ENCODE measurements at regions not wholly inside any gene's neighbourhood (a gene's known extent, or its start where the extent isn't known, plus 50 kb on each side); places are given as distances from the start of the nearest gene placed in this dataset.

DNA sequence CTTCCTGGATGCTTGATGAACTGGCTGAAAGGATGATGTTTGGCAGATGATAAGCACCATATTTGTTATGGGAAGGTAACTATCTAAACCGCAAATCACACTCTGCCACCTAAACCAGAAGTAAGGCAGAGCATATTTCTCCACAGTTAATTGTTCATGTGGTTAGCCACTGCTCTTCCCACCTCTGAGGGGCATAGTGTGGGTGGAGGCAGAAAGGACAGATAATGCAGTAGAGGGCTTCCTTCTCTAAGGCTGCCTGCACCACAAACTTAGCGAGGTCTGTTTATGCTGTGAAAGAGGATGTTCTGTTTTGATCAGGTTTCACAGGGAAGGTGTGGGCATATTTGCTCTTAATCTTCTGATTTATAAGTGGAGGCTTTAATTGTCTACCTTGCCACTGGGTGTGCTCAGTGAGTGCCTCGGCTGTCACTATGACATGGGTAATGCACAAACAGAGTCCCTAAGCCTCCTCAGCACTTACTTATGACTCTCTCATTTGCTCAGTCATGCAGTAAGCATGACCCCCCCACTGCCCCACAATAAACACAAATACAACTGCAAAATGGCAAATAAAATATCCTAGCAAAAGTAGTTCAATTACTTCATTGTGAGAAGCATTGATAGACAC lies 401.0 kb downstream of the TMA16 start:
- TF ChIP-seq EZH2 (optimal IDR thresholded peaks at IDR 0.05; ENCODE audit: low read depth, low read length): no peak
- no peak for TF ChIP-seq EZH2phosphoT487 (IDR thresholded peaks at IDR 0.05; ENCODE audit: low read length)
- TF ChIP-seq, protein P1, sequence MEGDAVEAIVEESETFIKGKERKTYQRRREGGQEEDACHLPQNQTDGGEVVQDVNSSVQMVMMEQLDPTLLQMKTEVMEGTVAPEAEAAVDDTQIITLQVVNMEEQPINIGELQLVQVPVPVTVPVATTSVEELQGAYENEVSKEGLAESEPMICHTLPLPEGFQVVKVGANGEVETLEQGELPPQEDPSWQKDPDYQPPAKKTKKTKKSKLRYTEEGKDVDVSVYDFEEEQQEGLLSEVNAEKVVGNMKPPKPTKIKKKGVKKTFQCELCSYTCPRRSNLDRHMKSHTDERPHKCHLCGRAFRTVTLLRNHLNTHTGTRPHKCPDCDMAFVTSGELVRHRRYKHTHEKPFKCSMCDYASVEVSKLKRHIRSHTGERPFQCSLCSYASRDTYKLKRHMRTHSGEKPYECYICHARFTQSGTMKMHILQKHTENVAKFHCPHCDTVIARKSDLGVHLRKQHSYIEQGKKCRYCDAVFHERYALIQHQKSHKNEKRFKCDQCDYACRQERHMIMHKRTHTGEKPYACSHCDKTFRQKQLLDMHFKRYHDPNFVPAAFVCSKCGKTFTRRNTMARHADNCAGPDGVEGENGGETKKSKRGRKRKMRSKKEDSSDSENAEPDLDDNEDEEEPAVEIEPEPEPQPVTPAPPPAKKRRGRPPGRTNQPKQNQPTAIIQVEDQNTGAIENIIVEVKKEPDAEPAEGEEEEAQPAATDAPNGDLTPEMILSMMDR (IDR thresholded peaks at IDR 0.05; ENCODE audit: low read length): no peak
- H4K20me1 ChIP-seq (ENCODE audit: insufficient read depth, low read length): no peaks in the 10 kb centered on the region
- H3K4me1 ChIP-seq (ENCODE audit: low read length): no peaks in the 10 kb centered on the region
- no peak overlapping the region for H3K4me2 ChIP-seq (ENCODE audit: low read depth, low read length)
- no peak overlapping the region for H3K27ac ChIP-seq (ENCODE audit: low read length)
- H3K4me3 ChIP-seq (ENCODE audit: low read length): no peak overlapping the region
- H3K9ac ChIP-seq (ENCODE audit: low read length): no peak overlapping the region
- H3K9me2 ChIP-seq (replicated peaks; ENCODE audit: insufficient read depth, low read length): no peaks in the 10 kb centered on the region
- no peak for DNase-seq
- H3K36me3 ChIP-seq (replicated peaks; ENCODE audit: insufficient read depth, low read length): no peaks in the 10 kb centered on the region
- H3K27me3 ChIP-seq (replicated peaks; ENCODE audit: insufficient read depth, low read length): no peaks in the 10 kb centered on the region
- no peak overlapping the region for H2AFZ ChIP-seq (ENCODE audit: low read length)
- H3F3A ChIP-seq (ENCODE audit: insufficient read depth, low read length): no peaks in the 10 kb centered on the region
- no peaks in the 10 kb centered on the region for H3K9me3 ChIP-seq (replicated peaks; ENCODE audit: insufficient read depth, low read length)
- no peaks in the 10 kb centered on the region for H3K79me2 ChIP-seq (ENCODE audit: low read length)

DNA sequence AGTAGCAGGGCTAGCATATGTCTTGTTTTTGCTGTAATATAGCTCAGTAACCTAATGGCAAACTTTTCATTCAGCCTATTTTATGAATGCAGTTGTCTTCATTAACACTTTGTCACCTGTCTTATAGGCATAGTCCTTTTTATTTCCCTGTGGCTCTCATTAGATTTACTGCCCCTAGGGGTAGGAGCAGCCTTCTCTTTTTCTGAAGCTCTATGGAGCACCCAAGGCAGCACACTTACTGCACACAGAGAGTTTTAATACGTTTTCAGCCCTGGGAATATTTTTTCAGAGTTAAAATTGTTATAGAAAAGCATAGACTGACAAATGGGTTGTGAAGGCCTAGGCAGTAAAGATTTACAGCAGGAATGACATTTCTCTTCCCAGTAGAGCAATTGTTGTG lies 406.8 kb downstream of the TMA16 start:
- Histone ChIP-seq H3F3A (ENCODE audit: insufficient read depth, low read length) (no peaks in the 10 kb centered on the region), H3K9me3 (replicated peaks; ENCODE audit: insufficient read depth, low read length) (no peaks in the 10 kb centered on the region), H3K9ac (ENCODE audit: low read length) (no peak overlapping the region), H3K4me2 (ENCODE audit: low read depth, low read length) (no peak overlapping the region), H3K9me2 (replicated peaks; ENCODE audit: insufficient read depth, low read length) (no peaks in the 10 kb centered on the region), H3K4me1 (ENCODE audit: low read length) (no peaks in the 10 kb centered on the region), H3K27me3 (replicated peaks; ENCODE audit: insufficient read depth, low read length) (no peaks in the 10 kb centered on the region), H3K4me3 (ENCODE audit: low read length) (no peak overlapping the region), H2AFZ (ENCODE audit: low read length) (no peak overlapping the region), H3K27ac (ENCODE audit: low read length) (no peak overlapping the region), H3K36me3 (replicated peaks; ENCODE audit: insufficient read depth, low read length) (no peaks in the 10 kb centered on the region), H3K79me2 (ENCODE audit: low read length) (no peaks in the 10 kb centered on the region), H4K20me1 (ENCODE audit: insufficient read depth, low read length) (no peaks in the 10 kb centered on the region)
- no peak for DNase-seq
- no peak for TF ChIP-seq EZH2phosphoT487 (IDR thresholded peaks at IDR 0.05; ENCODE audit: low read length)
- TF ChIP-seq EZH2 (optimal IDR thresholded peaks at IDR 0.05; ENCODE audit: low read depth, low read length): no peak
- TF ChIP-seq, protein P1 (IDR thresholded peaks at IDR 0.05; ENCODE audit: low read length): no peak

DNA sequence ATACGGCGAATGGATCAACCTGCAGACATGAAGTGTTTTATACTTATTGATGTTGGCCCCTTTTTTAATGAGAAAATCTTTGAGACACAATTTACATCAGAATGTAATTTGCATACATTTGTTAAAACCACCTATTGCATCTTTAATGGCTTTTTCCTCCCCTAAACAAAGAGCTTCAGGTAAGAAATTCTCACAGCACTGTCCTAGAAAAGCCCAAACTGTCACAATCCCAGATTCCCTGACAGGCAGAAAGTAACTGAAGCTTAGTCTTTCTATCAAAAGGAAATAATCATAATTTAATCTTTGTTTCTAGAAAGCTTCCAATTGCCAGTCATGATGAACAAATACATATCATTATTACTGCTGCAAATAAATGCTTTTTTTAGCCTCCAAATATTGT lies 407.9 kb downstream of the TMA16 start:
- no peak overlapping the region for H3K9ac ChIP-seq (ENCODE audit: low read length)
- no peaks in the 10 kb centered on the region for H3K27me3 ChIP-seq (replicated peaks; ENCODE audit: insufficient read depth, low read length)
- H3K4me2 ChIP-seq (ENCODE audit: low read depth, low read length): no peak overlapping the region
- no peaks in the 10 kb centered on the region for H3K79me2 ChIP-seq (ENCODE audit: low read length)
- no peaks in the 10 kb centered on the region for H3F3A ChIP-seq (ENCODE audit: insufficient read depth, low read length)
- H4K20me1 ChIP-seq (ENCODE audit: insufficient read depth, low read length): no peaks in the 10 kb centered on the region
- H3K4me3 ChIP-seq (ENCODE audit: low read length): no peak overlapping the region
- no peaks in the 10 kb centered on the region for H3K36me3 ChIP-seq (replicated peaks; ENCODE audit: insufficient read depth, low read length)
- no peaks in the 10 kb centered on the region for H3K4me1 ChIP-seq (ENCODE audit: low read length)
- no peak overlapping the region for H3K27ac ChIP-seq (ENCODE audit: low read length)
- no peak for DNase-seq
- no peaks in the 10 kb centered on the region for H3K9me2 ChIP-seq (replicated peaks; ENCODE audit: insufficient read depth, low read length)
- no peaks in the 10 kb centered on the region for H3K9me3 ChIP-seq (replicated peaks; ENCODE audit: insufficient read depth, low read length)
- no peak overlapping the region for H2AFZ ChIP-seq (ENCODE audit: low read length)
- TF ChIP-seq, protein P1 (IDR thresholded peaks at IDR 0.05; ENCODE audit: low read length): no peak
- TF ChIP-seq EZH2phosphoT487 (IDR thresholded peaks at IDR 0.05; ENCODE audit: low read length) (no peak), EZH2 (optimal IDR thresholded peaks at IDR 0.05; ENCODE audit: low read depth, low read length) (no peak)
